ENCODE measurements at regions not wholly inside any gene's neighbourhood (a gene's known extent, or its start where the extent isn't known, plus 50 kb on each side); places are given as distances from the start of the nearest gene placed in this dataset.
"Not testable (repeated sequence)": the region's sequence is repeated elsewhere in the genome, so short reads cannot be mapped to it uniquely, and the experiment has no call there.

GRCh38 chr3:117837391-117837790 is 1127.8 kb downstream of the TUSC7 start:
- intact Hi-C loops (cut with micrococcal nuclease): no loop called here
- Mint-ChIP-seq H3K4me1 (ENCODE audit: low read depth) (no peaks in the 10 kb centered on the region), H3K9me3 (no peaks in the 10 kb centered on the region), H3K27ac (no peak overlapping the region), H3K27me3 (ENCODE audit: insufficient read depth) (no peaks in the 10 kb centered on the region), H3K36me3 (ENCODE audit: low read depth) (no peaks in the 10 kb centered on the region), H3K4me3 (no peak overlapping the region)
- DNase-seq (ENCODE audit: low spot score): no peak

- no peaks in the 10 kb centered on the region for H3K27me3 Mint-ChIP-seq (ENCODE audit: insufficient read depth)
- no peak overlapping the region for H3K27ac Mint-ChIP-seq
- no peak overlapping the region for H3K4me3 Mint-ChIP-seq
- H3K4me1 Mint-ChIP-seq (ENCODE audit: low read depth): no peaks in the 10 kb centered on the region
- H3K9me3 Mint-ChIP-seq: no peaks in the 10 kb centered on the region
- no peaks in the 10 kb centered on the region for H3K36me3 Mint-ChIP-seq (ENCODE audit: low read depth)
- intact Hi-C loops (cut with micrococcal nuclease): no loop called here
- no peak for DNase-seq (ENCODE audit: low spot score)
These were observed 1132.5 kb downstream of the TUSC7 start for GRCh38 chr3:117842086-117842485.

GRCh38 chr3:117843356-117843755 is 1133.8 kb downstream of the TUSC7 start:
- H3K27me3 Mint-ChIP-seq (ENCODE audit: insufficient read depth): no peaks in the 10 kb centered on the region
- intact Hi-C loops (cut with micrococcal nuclease): no loop called here
- H3K4me1 Mint-ChIP-seq (ENCODE audit: low read depth): no peaks in the 10 kb centered on the region
- H3K27ac Mint-ChIP-seq: no peak overlapping the region
- no peaks in the 10 kb centered on the region for H3K36me3 Mint-ChIP-seq (ENCODE audit: low read depth)
- no peak for DNase-seq (ENCODE audit: low spot score)
- no peaks in the 10 kb centered on the region for H3K9me3 Mint-ChIP-seq
- no peak overlapping the region for H3K4me3 Mint-ChIP-seq

- Mint-ChIP-seq H3K4me3 (no peak overlapping the region), H3K27me3 (ENCODE audit: insufficient read depth) (no peaks in the 10 kb centered on the region), H3K27ac (no peak overlapping the region), H3K36me3 (ENCODE audit: low read depth) (no peaks in the 10 kb centered on the region), H3K4me1 (ENCODE audit: low read depth) (no peaks in the 10 kb centered on the region), H3K9me3 (no peaks in the 10 kb centered on the region)
- intact Hi-C loops (cut with micrococcal nuclease): no loop called here
- no peak for DNase-seq (ENCODE audit: low spot score)
These were observed 1135.1 kb downstream of the TUSC7 start for GRCh38 chr3:117844676-117845075.

- Mint-ChIP-seq H3K4me3 (no peak overlapping the region), H3K36me3 (ENCODE audit: low read depth) (no peaks in the 10 kb centered on the region), H3K9me3 (no peaks in the 10 kb centered on the region), H3K27ac (no peak overlapping the region), H3K27me3 (ENCODE audit: insufficient read depth) (no peaks in the 10 kb centered on the region), H3K4me1 (ENCODE audit: low read depth) (no peaks in the 10 kb centered on the region)
- intact Hi-C loops (cut with micrococcal nuclease): no loop called here
- no peak for DNase-seq (ENCODE audit: low spot score)
These were observed 1136.7 kb downstream of the TUSC7 start for GRCh38 chr3:117846238-117846637.

GRCh38 chr3:117848606-117849005 is 1139.0 kb downstream of the TUSC7 start:
- H3K27ac Mint-ChIP-seq: no peak overlapping the region
- no peaks in the 10 kb centered on the region for H3K36me3 Mint-ChIP-seq (ENCODE audit: low read depth)
- no peaks in the 10 kb centered on the region for H3K4me1 Mint-ChIP-seq (ENCODE audit: low read depth)
- H3K27me3 Mint-ChIP-seq (ENCODE audit: insufficient read depth): no peaks in the 10 kb centered on the region
- peaks cover 7% of the 10 kb centered on the region for H3K9me3 Mint-ChIP-seq
- no peak for DNase-seq (ENCODE audit: low spot score)
- H3K4me3 Mint-ChIP-seq: no peak overlapping the region
- intact Hi-C loops (cut with micrococcal nuclease): no loop called here

GRCh38 chr3:117853923-117854668 is 1144.5 kb downstream of the TUSC7 start:
- Mint-ChIP-seq H3K27me3 (ENCODE audit: insufficient read depth) (no peaks in the 10 kb centered on the region), H3K9me3 (peaks cover 7% of the 10 kb centered on the region), H3K36me3 (ENCODE audit: low read depth) (no peaks in the 10 kb centered on the region), H3K27ac (no peak overlapping the region), H3K4me1 (ENCODE audit: low read depth) (no peaks in the 10 kb centered on the region), H3K4me3 (no peak overlapping the region)
- DNase-seq (ENCODE audit: low spot score): no peak
- intact Hi-C loops (cut with micrococcal nuclease): no loop called here

GRCh38 chr3:117856354-117856753 is 1146.8 kb downstream of the TUSC7 start:
- Mint-ChIP-seq H3K4me1 (ENCODE audit: low read depth) (no peaks in the 10 kb centered on the region), H3K27me3 (ENCODE audit: insufficient read depth) (no peaks in the 10 kb centered on the region), H3K4me3 (no peak overlapping the region), H3K27ac (no peak overlapping the region), H3K9me3 (peaks cover 10% of the 10 kb centered on the region), H3K36me3 (ENCODE audit: low read depth) (no peaks in the 10 kb centered on the region)
- intact Hi-C loops (cut with micrococcal nuclease): no loop called here
- no peak for DNase-seq (ENCODE audit: low spot score)

- intact Hi-C loops (cut with micrococcal nuclease): no loop called here
- no peaks in the 10 kb centered on the region for H3K27me3 Mint-ChIP-seq (ENCODE audit: insufficient read depth)
- H3K36me3 Mint-ChIP-seq (ENCODE audit: low read depth): no peaks in the 10 kb centered on the region
- no peak for DNase-seq (ENCODE audit: low spot score)
- H3K9me3 Mint-ChIP-seq: peaks cover 3% of the 10 kb centered on the region
- H3K4me1 Mint-ChIP-seq (ENCODE audit: low read depth): no peaks in the 10 kb centered on the region
- H3K27ac Mint-ChIP-seq: no peak overlapping the region
- no peak overlapping the region for H3K4me3 Mint-ChIP-seq
These were observed 1153.6 kb downstream of the TUSC7 start for GRCh38 chr3:117863146-117863545.

- H3K36me3 Mint-ChIP-seq (ENCODE audit: low read depth): no peaks in the 10 kb centered on the region
- H3K27me3 Mint-ChIP-seq (ENCODE audit: insufficient read depth): no peaks in the 10 kb centered on the region
- intact Hi-C loops (cut with micrococcal nuclease): no loop called here
- no peaks in the 10 kb centered on the region for H3K9me3 Mint-ChIP-seq
- H3K4me3 Mint-ChIP-seq: no peak overlapping the region
- no peaks in the 10 kb centered on the region for H3K4me1 Mint-ChIP-seq (ENCODE audit: low read depth)
- DNase-seq (ENCODE audit: low spot score): no peak
- H3K27ac Mint-ChIP-seq: no peak overlapping the region
These were observed 1155.8 kb downstream of the TUSC7 start for GRCh38 chr3:117865338-117865737.

- Mint-ChIP-seq H3K27me3 (ENCODE audit: insufficient read depth) (no peaks in the 10 kb centered on the region), H3K27ac (no peak overlapping the region)
- intact Hi-C loops (cut with micrococcal nuclease): no loop called here
These were observed 1159.2 kb downstream of the TUSC7 start for GRCh38 chr3:117868766-117869165.

GRCh38 chr3:117871934-117872333 is 1162.4 kb downstream of the TUSC7 start:
- no peak for DNase-seq (ENCODE audit: low spot score)
- Mint-ChIP-seq H3K27me3 (ENCODE audit: insufficient read depth) (no peaks in the 10 kb centered on the region), H3K27ac (no peak overlapping the region), H3K9me3 (no peaks in the 10 kb centered on the region), H3K4me1 (ENCODE audit: low read depth) (no peaks in the 10 kb centered on the region), H3K4me3 (no peak overlapping the region), H3K36me3 (ENCODE audit: low read depth) (no peaks in the 10 kb centered on the region)
- intact Hi-C loops (cut with micrococcal nuclease): no loop called here

More at GRCh38 chr3:117868766-117869165, 1159.2 kb downstream of the TUSC7 start:
- Mint-ChIP-seq H3K36me3 (ENCODE audit: low read depth) (no peaks in the 10 kb centered on the region), H3K4me3 (no peak overlapping the region), H3K4me1 (ENCODE audit: low read depth) (no peaks in the 10 kb centered on the region), H3K9me3 (no peaks in the 10 kb centered on the region)
- DNase-seq (ENCODE audit: low spot score): no peak

- H3K27me3 Mint-ChIP-seq (ENCODE audit: insufficient read depth); H3K4me3 Mint-ChIP-seq; intact Hi-C loops (cut with micrococcal nuclease); H3K4me1 Mint-ChIP-seq (ENCODE audit: low read depth); H3K27ac Mint-ChIP-seq; H3K36me3 Mint-ChIP-seq (ENCODE audit: low read depth); DNase-seq (ENCODE audit: low spot score); H3K9me3 Mint-ChIP-seq: not testable (repeated sequence)
These were observed 1161.9 kb downstream of the IGSF11 start for GRCh38 chr3:117872594-117873248.
